ENCODE measurements at regions not wholly inside any gene's neighbourhood (a gene's known extent, or its start where the extent isn't known, plus 50 kb on each side); places are given as distances from the start of the nearest gene placed in this dataset.

- TF ChIP-seq POLR2AphosphoS5 (IDR thresholded peaks at IDR 0.05): no peak
- no peak for TF ChIP-seq CTCF (IDR thresholded peaks at IDR 0.05)
- TF ChIP-seq POLR2A (IDR thresholded peaks at IDR 0.05): no peak
These were observed 419.9 kb downstream of the PTPRU start for GRCh38 chr1:29655945-29656850.
